CD4-positive, alpha-beta T cell (primary cell): ENCODE measurements at regions not wholly inside any gene's neighbourhood (a gene's known extent, or its start where the extent isn't known, plus 50 kb on each side); places are given as distances from the start of the nearest gene placed in this dataset.

Experiments used
- ATAC-seq: fragments of 200-7000 bp; cut with Tn5 transposase; one replicate; pipeline ENCODE4 v1.10.0; 2022; ENCODE audit warnings: mild to moderate bottlenecking; ENCODE audit not compliant: poor library complexity
- CTCF ChIA-PET: fragments of 350-600 bp; sonication (Branson Sonifier 250); formaldehyde crosslinking; loops from one replicate; lab custom pipeline; 2021; ENCODE audit warnings: antibody characterized with exemption, inconsistent platforms; lab: Charles Lee
- POLR2A ChIA-PET: fragments of 350-600 bp; sonication (Branson Sonifier 250); formaldehyde crosslinking; loops from one replicate; lab custom pipeline; 2021; ENCODE audit warnings: antibody characterized with exemption, inconsistent platforms; lab: Charles Lee
- DNase-seq, 14 experiments: peaks; one replicate each; pipeline ENCODE4 v3.0.0-alpha.2; 2013 to 2020; ENCODE audit warnings: mixed read lengths in 2 of 14
- H3K27ac ChIP-seq, 2 donors: one replicate each; pipeline versions ENCODE4 v1.5.1 to v1.7.0; 2013; ENCODE audit warnings: low read length in 2 of 2, low read depth in 1 of 2, mild to moderate bottlenecking in 1 of 2
- H3K27me3 ChIP-seq, 2 experiments: 1 replicate in 1 of 2; 2 replicates in 1 of 2; pipeline versions ENCODE4 v1.6.1 to v1.7.0; 2013; ENCODE audit warnings: low read length in 2 of 2, control low read depth in 1 of 2, mild to moderate bottlenecking in 1 of 2, moderate library complexity in 1 of 2; ENCODE audit not compliant: insufficient read depth in 2 of 2, control insufficient read depth in 1 of 2
- H3K36me3 ChIP-seq: one replicate; pipeline ENCODE4 v1.6.1; 2013; ENCODE audit warnings: low read length, control low read depth; ENCODE audit not compliant: insufficient read depth
- H3K4me1 ChIP-seq: one replicate; pipeline ENCODE4 v1.6.1; 2013; ENCODE audit warnings: low read length, control low read depth; ENCODE audit not compliant: insufficient read depth
- H3K4me3 ChIP-seq: one replicate; pipeline ENCODE4 v1.5.1; 2013; ENCODE audit warnings: mild to moderate bottlenecking, low read length, moderate library complexity
- H3K9me3 ChIP-seq, 2 experiments: 1 replicate in 1 of 2; 2 replicates in 1 of 2; pipeline versions ENCODE4 v1.6.1 to v1.7.0; 2013; ENCODE audit warnings: low read length in 2 of 2, mild to moderate bottlenecking in 2 of 2, control low read depth in 1 of 2, moderate library complexity in 1 of 2; ENCODE audit not compliant: control insufficient read depth in 1 of 2, insufficient read depth in 1 of 2
- H3K27ac Mint-ChIP-seq: one replicate; pipeline ENCODE4 v1.8.0; 2020; ENCODE audit warnings: mixed read lengths
- H3K27me3 Mint-ChIP-seq: one replicate; pipeline ENCODE4 v1.8.0; 2021; ENCODE audit warnings: mixed read lengths
- H3K36me3 Mint-ChIP-seq: one replicate; pipeline ENCODE4 v1.8.0; 2021; ENCODE audit warnings: low read depth, mixed read lengths
- H3K4me1 Mint-ChIP-seq: one replicate; pipeline ENCODE4 v1.8.0; 2021; ENCODE audit warnings: low read depth, mixed read lengths
- H3K4me3 Mint-ChIP-seq: one replicate; pipeline ENCODE4 v1.8.0; 2020; ENCODE audit warnings: mild to moderate bottlenecking, mixed read lengths
- H3K9me3 Mint-ChIP-seq: one replicate; pipeline ENCODE4 v1.8.0; 2020; ENCODE audit warnings: mixed read lengths
- CTCF ChIP-seq: fragments of 200-600 bp; IDR thresholded peaks from one replicate; pipeline ENCODE4 v1.8.0; 2022; ENCODE audit warnings: antibody characterized with exemption, mild to moderate bottlenecking
- intact Hi-C, 2 experiments: fragments of 100-400 bp; cut with DNase I in 1 of 2; cut with micrococcal nuclease in 1 of 2; formaldehyde crosslinking; loops; one replicate each; pipeline versions ENCODE4 v1.15.1 to v1.9.0; 2023 to 2025; cut with DNase I, micrococcal nuclease

- intact Hi-C loops, result no loop called here
- ChIA-PET POLR2A (no interaction called here), CTCF (no interaction called here)
- H3K9me3 ChIP-seq, result peaks cover 0 to 7% of the 10 kb centered on the region in 2 experiments
- H3K4me1 Mint-ChIP-seq, result no peaks in the 10 kb centered on the region
- no peaks in the 10 kb centered on the region for H3K4me1 ChIP-seq
- no peaks in the 10 kb centered on the region for H3K27me3 ChIP-seq
- no peak overlapping the region for H3K27ac Mint-ChIP-seq
- ATAC-seq (no peak), DNase-seq (no peak)
- no peaks in the 10 kb centered on the region for H3K27me3 Mint-ChIP-seq
- H3K9me3 Mint-ChIP-seq, result no peaks in the 10 kb centered on the region
- no peak overlapping the region for H3K4me3 Mint-ChIP-seq
- no peaks in the 10 kb centered on the region for H3K36me3 ChIP-seq
- H3K27ac ChIP-seq, result no peak overlapping the region
- H3K4me3 ChIP-seq, result no peak overlapping the region
- no peak for TF ChIP-seq CTCF
- no peaks in the 10 kb centered on the region for H3K36me3 Mint-ChIP-seq
Measured at GRCh38 chr22:47591709-47592108, 829.3 kb downstream of the TBC1D22A start.

DNA sequence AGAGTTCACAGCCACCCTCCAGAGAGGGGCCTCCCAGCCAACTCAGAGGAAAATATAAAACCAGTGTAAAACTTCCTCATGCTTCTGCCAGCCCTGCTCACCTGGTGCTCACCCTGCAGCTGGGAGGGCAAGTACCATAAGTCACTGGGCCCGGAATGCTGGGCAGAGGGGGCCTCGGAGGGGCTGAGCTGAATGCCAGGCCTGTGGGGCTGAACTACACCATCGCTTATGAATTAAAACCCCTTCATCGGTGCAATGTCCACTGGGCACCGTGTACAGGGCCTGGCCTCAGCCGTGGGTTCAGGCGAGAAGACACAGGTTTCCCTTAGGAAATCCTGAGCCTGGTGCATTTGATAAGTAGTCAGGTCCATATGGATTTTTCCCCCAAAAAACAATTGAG lies 828.6 kb downstream of the TBC1D22A start:
- ChIA-PET CTCF (no interaction called here), POLR2A (no interaction called here)
- no peak for DNase-seq
- no peaks in the 10 kb centered on the region for H3K27me3 Mint-ChIP-seq
- no peak overlapping the region for H3K27ac Mint-ChIP-seq
- H3K36me3 Mint-ChIP-seq, result no peaks in the 10 kb centered on the region
- intact Hi-C loops, result no loop called here
- TF ChIP-seq CTCF, result no peak
- H3K4me1 Mint-ChIP-seq, result no peaks in the 10 kb centered on the region
- ATAC-seq, result no peak
- no peaks in the 10 kb centered on the region for H3K4me1 ChIP-seq
- no peaks in the 10 kb centered on the region for H3K36me3 ChIP-seq
- no peak overlapping the region for H3K4me3 Mint-ChIP-seq
- H3K4me3 ChIP-seq, result no peak overlapping the region
- peaks cover 0 to 7% of the 10 kb centered on the region in 2 experiments for H3K9me3 ChIP-seq
- H3K27me3 ChIP-seq, result no peaks in the 10 kb centered on the region
- no peaks in the 10 kb centered on the region for H3K9me3 Mint-ChIP-seq
- H3K27ac ChIP-seq, result no peak overlapping the region

DNA sequence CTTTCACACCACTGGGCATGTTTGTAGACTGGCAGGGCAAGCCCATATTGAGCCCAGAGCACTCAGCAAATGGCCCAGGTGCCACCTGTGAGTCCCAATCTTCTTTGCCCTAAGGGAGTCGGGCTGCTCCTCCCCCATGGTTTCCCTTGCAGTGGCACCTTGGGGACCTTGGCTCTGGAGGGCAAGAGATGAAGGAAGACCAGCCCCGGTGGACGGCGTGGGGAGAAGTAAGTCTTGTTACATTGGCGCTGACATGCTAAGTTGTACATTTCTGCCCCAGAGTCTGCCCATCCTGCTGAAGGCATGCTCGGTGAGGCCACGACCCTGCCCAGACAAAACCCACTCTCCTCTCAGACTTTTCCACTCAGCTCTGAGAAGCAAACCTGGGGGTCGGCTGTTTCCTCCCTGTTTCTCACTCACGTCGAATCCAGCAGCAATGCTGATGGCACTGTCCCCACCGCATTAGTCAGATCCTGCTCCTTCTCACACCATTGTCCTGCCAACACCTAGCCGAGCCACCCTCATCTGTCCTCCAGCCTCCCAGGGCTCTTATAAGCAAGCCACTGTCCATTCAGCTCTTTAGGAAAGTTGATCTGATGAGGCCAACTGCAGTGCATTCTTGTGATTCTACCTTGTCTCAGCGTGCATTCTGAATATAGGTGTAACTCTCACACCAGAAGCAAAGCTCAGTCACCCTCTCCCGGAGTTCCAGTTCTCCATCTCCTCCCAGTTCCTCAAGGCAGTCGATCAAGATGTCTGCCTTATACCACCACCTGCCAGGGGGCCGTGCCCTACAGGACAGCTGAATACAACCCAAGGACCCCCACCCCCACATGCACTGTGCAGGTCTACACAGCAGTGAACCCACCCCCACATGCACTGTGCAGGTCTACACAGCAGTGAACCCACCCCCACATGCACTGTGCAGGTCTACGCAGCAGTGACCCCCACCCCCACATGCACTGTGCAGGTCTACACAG lies 827.1 kb downstream of the TBC1D22A start:
- no peaks in the 10 kb centered on the region for H3K4me1 Mint-ChIP-seq
- Histone ChIP-seq H3K36me3 (no peaks in the 10 kb centered on the region), H3K4me3 (no peak overlapping the region), H3K27ac (no peak overlapping the region), H3K4me1 (no peaks in the 10 kb centered on the region), H3K9me3 (peaks cover 0 to 7% of the 10 kb centered on the region in 2 experiments), H3K27me3 (no peaks in the 10 kb centered on the region)
- ChIA-PET POLR2A (no interaction called here), CTCF (no interaction called here)
- no peak for DNase-seq
- H3K27me3 Mint-ChIP-seq, result no peaks in the 10 kb centered on the region
- no peak overlapping the region for H3K4me3 Mint-ChIP-seq
- TF ChIP-seq CTCF, result no peak
- no peak overlapping the region for H3K27ac Mint-ChIP-seq
- peaks cover 4% of the 10 kb centered on the region for H3K9me3 Mint-ChIP-seq
- intact Hi-C loops, result no loop called here
- H3K36me3 Mint-ChIP-seq, result no peaks in the 10 kb centered on the region
- no peak for ATAC-seq
